HepG2 (cell line): ENCODE measurements at regions not wholly inside any gene's neighbourhood (a gene's known extent, or its start where the extent isn't known, plus 50 kb on each side); places are given as distances from the start of the nearest gene placed in this dataset.

Experiments
- ATAC-seq: fragments of 200-7000 bp; cut with Tn5 transposase; 3 replicates; pipeline ENCODE4 v1.9.1; 2020; ENCODE audit warnings: mild to moderate bottlenecking, moderate library complexity
- BruUV-seq: library from RNA; stranded (reverse); fragments of 400-500 nt; replicated peaks from 2 replicates; lab custom pipeline; 2021; lab: Mats Ljungman, UMichigan
- CTCF ChIA-PET: fragments of 300-600 bp; formaldehyde crosslinking; extraction: SDS; loops from one replicate; lab custom pipeline; 2021; ENCODE audit warnings: low total read pairs, inconsistent platforms, low intra/inter-chr PET ratio; lab: Yijun Ruan, JAX
- POLR2A ChIA-PET: fragments of 350-600 bp; sonication (Branson Sonifier 250); formaldehyde crosslinking; loops from one replicate; lab custom pipeline; 2020; ENCODE audit warnings: antibody characterized with exemption, inconsistent platforms; lab: Yijun Ruan, JAX
- DNase-seq: peaks from one replicate; pipeline ENCODE4 v3.0.0-alpha.2; 2015; ENCODE audit warnings: low spot score
- FAIRE-seq: peaks from 3 replicates; lab custom pipeline; 2011; peaks lifted over from hg19 to GRCh38; lab: Jason Lieb, UNC
- H2AFZ ChIP-seq: one replicate; pipeline ENCODE4 v1.6.1; 2011; ENCODE audit warnings: low read length, inconsistent platforms
- H3K27ac ChIP-seq: fragments of 300-600 bp; 3 replicates; pipeline ENCODE4 v1.8.0; 2011; ENCODE audit warnings: mixed run types, mild to moderate bottlenecking, mixed read lengths, low read length, inconsistent platforms; ENCODE audit not compliant: insufficient read depth; ENCODE audit errors: extremely low read length
- H3K27me3 ChIP-seq, 2 experiments: fragments of 200-600 bp in 1 of 2; 2 replicates in 1 of 2; 3 replicates in 1 of 2; pipeline versions ENCODE4 v1.6.0 to v1.8.0; 2011; ENCODE audit warnings: low read length in 2 of 2, mild to moderate bottlenecking in 2 of 2, moderate library complexity in 2 of 2, inconsistent platforms in 1 of 2; ENCODE audit not compliant: insufficient read depth in 2 of 2, control insufficient read depth in 1 of 2
- H3K36me3 ChIP-seq, 2 experiments: fragments of 200-600 bp in 1 of 2; replicated peaks in 1 of 2; 2 replicates in 1 of 2; 3 replicates in 1 of 2; pipeline versions ENCODE4 v1.5.1 to v1.8.0; 2011; ENCODE audit warnings: low read length in 2 of 2, inconsistent platforms in 1 of 2; ENCODE audit not compliant: insufficient read depth in 2 of 2, control insufficient read depth in 1 of 2
- H3K4me1 ChIP-seq: 2 replicates; pipeline ENCODE4 v1.5.1; 2012; ENCODE audit warnings: low read length, inconsistent platforms; ENCODE audit not compliant: insufficient read depth
- H3K4me2 ChIP-seq: 2 replicates; pipeline ENCODE4 v1.6.0; 2011; ENCODE audit warnings: low read depth, low read length, inconsistent platforms
- H3K4me3 ChIP-seq, 3 experiments: fragments of 200-600 bp in 1 of 3; sonication (generic), shearing (Covaris generic) in 1 of 3; replicated peaks in 1 of 3; 2 replicates each; pipeline ENCODE4 v1.5.1; 2011 to 2016; ENCODE audit warnings: low read length in 3 of 3, inconsistent platforms in 2 of 3, low read depth in 2 of 3, mild to moderate bottlenecking in 2 of 3, control low read depth in 1 of 3, mixed read lengths in 1 of 3; ENCODE audit not compliant: insufficient read depth in 1 of 3
- H3K79me2 ChIP-seq: one replicate; pipeline ENCODE4 v1.6.1; 2011; ENCODE audit warnings: low read length, inconsistent platforms; ENCODE audit not compliant: insufficient read depth
- H3K9ac ChIP-seq: 2 replicates; pipeline ENCODE4 v1.6.0; 2011; ENCODE audit warnings: mild to moderate bottlenecking, low read depth, low read length, inconsistent platforms; ENCODE audit not compliant: insufficient read depth
- H3K9me3 ChIP-seq: 2 replicates; pipeline ENCODE4 v1.5.1; 2012; ENCODE audit warnings: mild to moderate bottlenecking, low read length
- H4K20me1 ChIP-seq: 2 replicates; pipeline ENCODE4 v1.6.0; 2011; ENCODE audit warnings: inconsistent platforms, mild to moderate bottlenecking, low read length, moderate library complexity; ENCODE audit not compliant: insufficient read depth
- AHR ChIP-seq: IDR thresholded peaks from 2 replicates; pipeline ENCODE4 v1.6.1; 2018; ENCODE audit warnings: missing genetic modification reagents, missing compliant biosample characterization
- ARNT2 ChIP-seq: sonication (generic); formaldehyde crosslinking; IDR thresholded peaks from 2 replicates; pipeline ENCODE4 v1.8.0; 2022; ENCODE audit warnings: mild to moderate bottlenecking, low read depth, missing genetic modification reagents, moderate library complexity
- HMGXB3 ChIP-seq: sonication (generic); formaldehyde crosslinking; IDR thresholded peaks from 2 replicates; pipeline ENCODE4 v1.4.0; 2020; ENCODE audit warnings: missing genetic modification reagents, borderline replicate concordance
- IRX3 ChIP-seq: sonication (generic); formaldehyde crosslinking; IDR thresholded peaks from 2 replicates; pipeline ENCODE4 v1.8.1; 2023; ENCODE audit warnings: mild to moderate bottlenecking, low read depth, missing genetic modification reagents, borderline replicate concordance
- KDM6A ChIP-seq: IDR thresholded peaks from 2 replicates; pipeline ENCODE4 v1.6.1; 2016; ENCODE audit warnings: low read depth
- NFYB ChIP-seq: sonication (generic); formaldehyde crosslinking; IDR thresholded peaks from 2 replicates; pipeline ENCODE4 v1.4.0; 2020; ENCODE audit warnings: missing genetic modification reagents
- NR1H2 ChIP-seq: sonication (generic); formaldehyde crosslinking; IDR thresholded peaks from 2 replicates; pipeline ENCODE4 v1.8.1; 2022; ENCODE audit warnings: low read depth, missing genetic modification reagents, borderline replicate concordance
- NR3C1 ChIP-seq: sonication (generic); formaldehyde crosslinking; IDR thresholded peaks from 2 replicates; pipeline ENCODE4 v1.4.0; 2020; ENCODE audit warnings: missing genetic modification reagents
- SMAD3 ChIP-seq: sonication (generic); formaldehyde crosslinking; IDR thresholded peaks from 2 replicates; pipeline ENCODE4 v1.4.0; 2020; ENCODE audit warnings: missing genetic modification reagents
- ZNF292 ChIP-seq: sonication (generic); formaldehyde crosslinking; IDR thresholded peaks from 2 replicates; pipeline ENCODE4 v1.8.1; 2022; ENCODE audit warnings: mild to moderate bottlenecking, low read depth, missing genetic modification reagents, borderline replicate concordance
- ZNF407 ChIP-seq: sonication (generic); formaldehyde crosslinking; IDR thresholded peaks from one replicate; pipeline ENCODE4 v1.5.1; 2020; ENCODE audit warnings: mild to moderate bottlenecking, missing genetic modification reagents; ENCODE audit errors: not compliant biosample characterization
- ZNF567 ChIP-seq: sonication (generic); formaldehyde crosslinking; IDR thresholded peaks from 2 replicates; pipeline ENCODE4 v1.8.1; 2023; ENCODE audit warnings: mild to moderate bottlenecking, missing genetic modification reagents, borderline replicate concordance
- ZNF644 ChIP-seq: IDR thresholded peaks from 2 replicates; pipeline ENCODE4 v1.6.1; 2016; ENCODE audit warnings: low read depth
- WGBS: methylation state at CpG from one replicate; pipeline ENCODE4 v1.1.6; 2017; ENCODE audit warnings: low lambda C conversion rate; 5-methylcytosine and 5-hydroxymethylcytosine counted together
- in situ Hi-C: cut with HindIII; loops from 2 replicates; pipeline ENCODE4 v1.10.0; 2017; ENCODE audit warnings: low pct_unique_long_range_greater_than_20kb; ENCODE audit not compliant: extremely low pct_ligation_motif_present
- intact Hi-C: fragments of 100-400 bp; cut with micrococcal nuclease; formaldehyde crosslinking; loops from one replicate; pipeline ENCODE4 v1.10.0; 2022; ENCODE audit not compliant: unreplicated experiment

- no peaks in the 10 kb centered on the region; the same call in 1 of the 2 replicates for H3K9me3 ChIP-seq
- ATAC-seq (no peak), FAIRE-seq (no peak), DNase-seq (no peak)
- ChIA-PET CTCF (no interaction called here), POLR2A (no interaction called here)
- H4K20me1 ChIP-seq = no peaks in the 10 kb centered on the region
- no peak overlapping the region for H2AFZ ChIP-seq
- 20% methylated on average over 4 of the region's 4 CpGs for WGBS
- H3K36me3 ChIP-seq = no peaks in the 10 kb centered on the region
- BruUV-seq = no TSS peak
- no peaks in the 10 kb centered on the region for H3K27me3 ChIP-seq
- in situ Hi-C loops (no loop called here), intact Hi-C loops (no loop called here)
- H3K4me1 ChIP-seq = no peaks in the 10 kb centered on the region
- no peaks in the 10 kb centered on the region for H3K79me2 ChIP-seq
- no peak overlapping the region for H3K27ac ChIP-seq
- H3K4me2 ChIP-seq = no peak overlapping the region
- H3K4me3 ChIP-seq = no peak overlapping the region
- H3K9ac ChIP-seq = no peak overlapping the region
- TF ChIP-seq IRX3 (CRISPR knock-in tag) = no peak
- no peak for TF ChIP-seq ZNF644 (CRISPR knock-in tag)
- TF ChIP-seq NFYB (CRISPR knock-in tag) = no peak
- TF ChIP-seq KDM6A (CRISPR knock-in tag) = no peak
- no peak for TF ChIP-seq NR1H2 (CRISPR knock-in tag)
- no peak for TF ChIP-seq AHR (CRISPR knock-in tag)
- no peak for TF ChIP-seq ARNT2 (CRISPR knock-in tag)
- TF ChIP-seq ZNF567 (CRISPR knock-in tag) = no peak
- TF ChIP-seq ZNF292 (CRISPR knock-in tag) = no peak
- TF ChIP-seq ZNF407 (CRISPR knock-in tag) = no peak
- TF ChIP-seq HMGXB3 (CRISPR knock-in tag) = no peak
- TF ChIP-seq SMAD3 (CRISPR knock-in tag) = no peak
- TF ChIP-seq NR3C1 (CRISPR knock-in tag) = no peak
Observed at GRCh38 chrX:4809571-4809970, 1096.1 kb upstream of the PRKX start.
